K562 (cell line): ENCODE measurements at regions not wholly inside any gene's neighbourhood (a gene's known extent, or its start where the extent isn't known, plus 50 kb on each side); places are given as distances from the start of the nearest gene placed in this dataset.

ENCODE experiments used
- ATAC-seq: fragments of 200-7000 bp; cut with Tn5 transposase; 3 replicates; pipeline ENCODE4 v1.9.1; 2020; ENCODE audit warnings: moderate library complexity
- BruUV-seq: library from RNA; stranded (reverse); fragments of 400-500 nt; replicated peaks from 2 replicates; lab custom pipeline; 2021; lab: Mats Ljungman, UMichigan
- CTCF ChIA-PET: fragments of 300-600 bp; formaldehyde crosslinking; extraction: SDS; loops from one replicate; lab custom pipeline; 2021; ENCODE audit warnings: low intra/inter-chr PET ratio; lab: Yijun Ruan, JAX
- POLR2A ChIA-PET: fragments of 300-600, 350-650 bp; sonication (Branson Sonifier 250); formaldehyde crosslinking; extraction: SDS; loops from one replicate; lab custom pipeline; 2021; ENCODE audit warnings: antibody characterized with exemption, inconsistent platforms; lab: Yijun Ruan, JAX
- DNase-seq, 4 experiments: peaks; one replicate each; pipeline versions ENCODE4 v3.0.0 to v3.0.0-alpha.2; 2011 to 2018; ENCODE audit warnings: low spot score in 3 of 4, mixed read lengths in 3 of 4; ENCODE audit errors: extremely low read depth in 1 of 4
- FAIRE-seq: peaks from 2 replicates; lab custom pipeline; 2011; peaks lifted over from hg19 to GRCh38; lab: Jason Lieb, UNC
- H2AFZ ChIP-seq: 2 replicates; pipeline ENCODE4 v1.6.0; 2011; ENCODE audit warnings: low read depth, low read length, control low read depth, inconsistent platforms
- H3K27ac ChIP-seq: fragments of 200-600 bp; 3 replicates; pipeline ENCODE4 v1.8.0; 2011; ENCODE audit warnings: low read depth, mild to moderate bottlenecking, control low read depth, inconsistent platforms, low read length, moderate library complexity, mixed read lengths; ENCODE audit errors: extremely low read depth
- H3K27me3 ChIP-seq, 2 experiments: fragments of 300-600 bp in 1 of 2; 2 replicates in 1 of 2; 3 replicates in 1 of 2; pipeline versions ENCODE4 v1.6.0 to v1.8.0; 2011; ENCODE audit warnings: inconsistent platforms in 2 of 2, low read length in 2 of 2, mild to moderate bottlenecking in 1 of 2, mixed read lengths in 1 of 2, moderate library complexity in 1 of 2; ENCODE audit not compliant: control insufficient read depth in 2 of 2, insufficient read depth in 2 of 2
- H3K36me3 ChIP-seq: fragments of 300-600 bp; 3 replicates; pipeline ENCODE4 v1.8.0; 2011; ENCODE audit warnings: mild to moderate bottlenecking, low read length, inconsistent platforms; ENCODE audit not compliant: control insufficient read depth, insufficient read depth
- H3K4me1 ChIP-seq, 2 experiments: fragments of 200-600 bp in 1 of 2; replicated peaks in 1 of 2; 2 replicates in 1 of 2; 3 replicates in 1 of 2; pipeline versions ENCODE4 v1.5.1 to v1.8.0; 2011; ENCODE audit warnings: inconsistent platforms in 2 of 2, low read length in 2 of 2, mild to moderate bottlenecking in 1 of 2, mixed read lengths in 1 of 2, moderate library complexity in 1 of 2; ENCODE audit not compliant: control insufficient read depth in 2 of 2, insufficient read depth in 2 of 2
- H3K4me2 ChIP-seq: 2 replicates; pipeline ENCODE4 v1.6.1; 2011; ENCODE audit warnings: low read length, control low read depth, inconsistent platforms, mixed read lengths; ENCODE audit not compliant: insufficient read depth
- H3K4me3 ChIP-seq: fragments of 200-600 bp; sonication (generic), shearing (Covaris generic); 2 replicates; pipeline ENCODE4 v1.5.1; 2016; ENCODE audit warnings: control low read depth, inconsistent platforms
- H3K79me2 ChIP-seq: fragments of 200-600 bp; 3 replicates; pipeline ENCODE4 v1.8.0; 2011; ENCODE audit warnings: low read length, inconsistent platforms; ENCODE audit not compliant: control insufficient read depth, insufficient read depth
- H3K9ac ChIP-seq, 2 experiments: 2 replicates each; pipeline versions ENCODE4 v1.6.0 to v1.6.1; 2011; ENCODE audit warnings: low read depth in 2 of 2, low read length in 2 of 2, control low read depth in 1 of 2, inconsistent platforms in 1 of 2, mild to moderate bottlenecking in 1 of 2, mixed read lengths in 1 of 2; ENCODE audit not compliant: insufficient read depth in 1 of 2
- H3K9me1 ChIP-seq: one replicate; pipeline ENCODE4 v1.6.0; 2011; ENCODE audit warnings: inconsistent platforms, mild to moderate bottlenecking, low read length, moderate library complexity; ENCODE audit not compliant: control insufficient read depth, insufficient read depth
- H3K9me3 ChIP-seq: replicated peaks from 2 replicates; pipeline ENCODE4 v1.5.1; 2011; ENCODE audit warnings: low read depth, low read length, inconsistent platforms; ENCODE audit not compliant: control insufficient read depth, insufficient read depth
- H4K20me1 ChIP-seq: replicated peaks from 2 replicates; pipeline ENCODE4 v1.6.1; 2011; ENCODE audit warnings: low read length, inconsistent platforms, mixed read lengths; ENCODE audit not compliant: control insufficient read depth, insufficient read depth
- CBX1 ChIP-seq: sonication (generic); IDR thresholded peaks from 2 replicates; pipeline ENCODE4 v1.6.1; 2016; ENCODE audit warnings: antibody characterized with exemption, low read depth, mild to moderate bottlenecking
- CHD4 ChIP-seq: fragments of 200-600 bp; sonication (generic); IDR thresholded peaks from 3 replicates; pipeline ENCODE4 v1.6.1; 2012; ENCODE audit warnings: low read depth, mild to moderate bottlenecking, mixed read lengths, low read length, inconsistent platforms; ENCODE audit not compliant: insufficient read depth, insufficient replicate concordance, poor library complexity, severe bottlenecking
- KLF6 ChIP-seq: fragments of 250-450 bp; sonication (Bioruptor Pico); IDR thresholded peaks from 2 replicates; pipeline ENCODE4 v1.4.0; 2020; ENCODE audit warnings: mild to moderate bottlenecking, moderate library complexity, borderline replicate concordance
- MYC ChIP-seq, 2 experiments: fragments of 250-450 bp in 1 of 2; sonication (Bioruptor Pico) in 1 of 2; IDR thresholded peaks; 2 replicates each; pipeline versions ENCODE4 v1.5.1 to v1.6.1; 2012 to 2021; ENCODE audit warnings: low read depth in 2 of 2, borderline replicate concordance in 1 of 2, improper control_type of control experiment in 1 of 2, low read length in 1 of 2, mild to moderate bottlenecking in 1 of 2, moderate library complexity in 1 of 2
- ZNF695 ChIP-seq: fragments of 450-650 bp; formaldehyde crosslinking; IDR thresholded peaks from 2 replicates; pipeline ENCODE4 v1.4.0; 2020; ENCODE audit warnings: mild to moderate bottlenecking, moderate library complexity
- WGBS: fragments of 100-300 bp; shearing (Covaris generic); methylation state at CpG from one replicate; pipeline ENCODE4 v1.1.6; 2016; ENCODE audit warnings: low coverage, mixed read lengths; ENCODE audit not compliant: insufficient coverage; ENCODE audit errors: missing lambda C conversion rate; 5-methylcytosine and 5-hydroxymethylcytosine counted together
- in situ Hi-C: fragments of 300-500 bp; cut with MboI; formaldehyde crosslinking; loops from 4 replicates; pipeline ENCODE4 v1.15.0; 2018; ENCODE audit warnings: inconsistent platforms, mixed read lengths
- intact Hi-C: fragments of 100-400 bp; cut with micrococcal nuclease; formaldehyde crosslinking; loops from 2 replicates; pipeline ENCODE4 v1.14.2; 2022

- no peak overlapping the region for H3K4me2 ChIP-seq
- no peaks in the 10 kb centered on the region for H3K79me2 ChIP-seq
- H3K27ac ChIP-seq: no peak overlapping the region
- POLR2A ChIA-PET: interaction anchor here (1.7 kb wide), 1 partner anchor 27 kb away, joined by 3 read pairs; no protein-coding TSS in a partner anchor
- no peak overlapping the region for H3K9ac ChIP-seq
- no TSS peak for BruUV-seq
- H3K36me3 ChIP-seq: no peaks in the 10 kb centered on the region
- WGBS: 2% methylated on average over 4 of the region's 4 CpGs
- H3K9me1 ChIP-seq: no peaks in the 10 kb centered on the region
- FAIRE-seq: no peak
- CTCF ChIA-PET: no interaction called here
- intact Hi-C loops: no loop called here
- no peaks in the 10 kb centered on the region; a peak in 1 of 5 replicates for H3K4me1 ChIP-seq
- H4K20me1 ChIP-seq: no peaks in the 10 kb centered on the region
- no peak for DNase-seq
- in situ Hi-C loops: no loop called here
- 0 out of 2 replicates have a peak, but pooled peaks have one; percentile 5 for TF ChIP-seq ZNF695 (CRISPR knock-in tag)
- TF ChIP-seq KLF6: no peak
- TF ChIP-seq CHD4: no peak
- no peak for TF ChIP-seq MYC (IDR thresholded peaks at IDR 0.05; ENCODE audit: low read depth, low read length)
- no peak for TF ChIP-seq MYC (CRISPR knock-in tag; IDR thresholded peaks at IDR 0.05; ENCODE audit: borderline replicate concordance, low read depth)
- TF ChIP-seq CBX1: no peak
- H3K4me3 ChIP-seq: no peak overlapping the region
- no peak for ATAC-seq
- 0 out of 5 replicates have a peak, but pooled peaks cover 0 to 5% of the 10 kb centered on the region in 2 experiments for H3K27me3 ChIP-seq
- no peak overlapping the region for H2AFZ ChIP-seq
- no peaks in the 10 kb centered on the region for H3K9me3 ChIP-seq
Measured at GRCh38 chr6:25008707-25009392, 73.1 kb upstream of the RIPOR2 start.
